HG02852 (cell line): ENCODE measurements at regions not wholly inside any gene's neighbourhood (a gene's known extent, or its start where the extent isn't known, plus 50 kb on each side); places are given as distances from the start of the nearest gene placed in this dataset.

ENCODE experiments used
- ATAC-seq: cut with Tn5 transposase; IDR thresholded peaks from one replicate; pipeline ENCODE4 v1.9.1; 2021; ENCODE audit warnings: mild to moderate bottlenecking, moderate library complexity; ENCODE audit not compliant: unreplicated experiment

DNA sequence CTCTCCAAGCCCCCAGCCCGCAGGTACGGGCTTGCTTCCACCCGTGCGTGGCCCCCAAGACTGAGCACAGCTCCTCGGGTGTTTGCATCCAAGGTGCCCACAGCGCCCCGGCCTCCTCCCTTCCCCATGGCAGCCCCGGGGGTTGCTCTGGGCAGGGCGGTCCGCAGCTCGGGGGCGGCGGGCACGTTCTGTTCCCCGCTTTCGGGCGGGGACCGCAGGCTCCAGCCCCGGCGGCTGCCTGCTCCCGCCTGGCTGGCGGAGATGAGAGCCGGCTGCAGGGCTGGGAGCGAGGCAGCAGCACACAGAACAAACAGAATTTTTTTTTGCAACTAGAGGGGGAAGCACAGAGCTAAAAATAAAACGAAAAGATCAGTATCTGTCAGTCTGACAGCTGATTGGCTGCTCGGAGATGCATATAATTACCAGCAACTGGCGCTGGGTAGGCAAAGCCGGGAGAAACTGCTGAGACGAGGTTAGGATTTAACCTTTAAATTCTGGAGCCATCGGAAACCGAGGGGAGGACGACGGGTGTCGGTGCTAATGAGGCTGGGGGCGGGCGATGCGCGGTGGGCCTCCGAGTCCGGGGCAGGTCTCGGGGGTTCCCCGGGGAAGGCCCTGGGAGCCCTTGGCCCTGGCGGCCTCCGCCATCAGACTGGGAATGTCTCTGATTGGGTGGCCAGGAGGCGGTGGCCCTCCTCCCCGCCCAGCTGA, 142.7 kb upstream of the IER5L start:
- no peak for ATAC-seq

DNA sequence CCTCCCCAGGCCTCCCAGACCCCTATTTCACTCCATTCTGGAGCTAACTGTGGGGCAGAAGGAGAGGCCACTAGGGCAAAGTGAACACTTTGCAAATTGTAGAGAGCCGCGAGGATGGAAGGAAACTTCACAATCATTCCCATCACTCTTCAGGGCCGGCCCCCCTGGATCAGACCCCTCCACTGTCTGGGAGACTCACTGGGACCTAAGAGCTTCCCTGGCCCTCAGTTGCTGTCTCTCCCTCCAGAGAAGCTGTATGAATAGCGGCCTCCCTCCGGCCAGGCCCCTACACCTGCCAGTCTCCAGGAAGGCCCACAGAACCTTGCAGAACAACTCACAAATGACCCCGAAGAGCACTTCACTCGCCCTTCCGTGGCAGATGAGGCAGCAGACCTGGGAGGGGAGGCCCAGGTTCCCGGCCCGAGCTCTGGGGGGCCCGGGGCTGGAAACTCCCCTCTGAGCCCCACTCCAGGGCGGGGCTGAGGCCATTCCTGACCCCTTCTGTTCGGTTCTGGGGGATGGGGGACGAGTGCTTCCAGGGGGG, 141.9 kb upstream of the IER5L start:
- no peak for ATAC-seq

DNA sequence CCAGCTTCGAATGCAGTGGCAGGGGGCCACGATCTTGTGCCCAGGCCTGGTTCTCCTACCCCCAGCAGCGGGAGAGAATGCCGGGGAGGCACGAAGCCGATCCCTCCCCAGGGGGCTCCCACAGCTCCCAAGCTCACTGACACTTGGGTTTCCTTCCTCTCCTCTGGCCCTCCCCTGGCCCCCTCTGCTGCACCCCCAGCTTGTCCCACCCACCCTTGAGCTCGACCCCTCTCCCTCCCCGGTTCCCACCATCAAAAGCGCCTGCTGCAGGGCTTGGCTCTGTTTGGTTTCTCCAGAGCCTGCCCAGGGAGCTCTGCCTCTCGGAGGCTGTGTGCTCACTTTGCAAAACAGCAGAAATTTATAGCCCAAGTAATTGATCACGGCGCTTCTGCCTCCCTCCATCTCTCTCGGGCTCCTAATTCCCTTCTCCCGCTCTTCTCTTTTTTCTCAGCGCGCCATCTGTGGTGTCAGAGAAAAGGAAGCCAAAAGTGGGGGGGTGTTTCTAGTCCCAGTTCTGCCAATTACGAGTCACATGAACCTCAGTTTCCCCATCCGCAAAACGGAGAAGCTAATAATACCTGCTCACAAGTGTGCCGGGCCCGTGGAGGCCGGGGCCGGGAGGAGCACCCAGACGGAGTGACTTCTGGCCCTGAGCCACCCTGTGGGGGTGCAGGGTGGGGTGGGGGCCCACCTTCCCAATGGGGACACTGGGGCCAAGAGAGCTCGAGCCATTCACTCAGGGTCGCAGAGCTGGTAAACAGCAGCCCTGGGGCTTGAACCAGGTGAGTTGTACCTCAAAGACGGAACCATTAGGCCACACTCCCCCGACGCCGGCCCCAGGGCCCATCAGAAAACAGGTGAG, 141.2 kb upstream of the IER5L start:
- ATAC-seq, result no peak

DNA sequence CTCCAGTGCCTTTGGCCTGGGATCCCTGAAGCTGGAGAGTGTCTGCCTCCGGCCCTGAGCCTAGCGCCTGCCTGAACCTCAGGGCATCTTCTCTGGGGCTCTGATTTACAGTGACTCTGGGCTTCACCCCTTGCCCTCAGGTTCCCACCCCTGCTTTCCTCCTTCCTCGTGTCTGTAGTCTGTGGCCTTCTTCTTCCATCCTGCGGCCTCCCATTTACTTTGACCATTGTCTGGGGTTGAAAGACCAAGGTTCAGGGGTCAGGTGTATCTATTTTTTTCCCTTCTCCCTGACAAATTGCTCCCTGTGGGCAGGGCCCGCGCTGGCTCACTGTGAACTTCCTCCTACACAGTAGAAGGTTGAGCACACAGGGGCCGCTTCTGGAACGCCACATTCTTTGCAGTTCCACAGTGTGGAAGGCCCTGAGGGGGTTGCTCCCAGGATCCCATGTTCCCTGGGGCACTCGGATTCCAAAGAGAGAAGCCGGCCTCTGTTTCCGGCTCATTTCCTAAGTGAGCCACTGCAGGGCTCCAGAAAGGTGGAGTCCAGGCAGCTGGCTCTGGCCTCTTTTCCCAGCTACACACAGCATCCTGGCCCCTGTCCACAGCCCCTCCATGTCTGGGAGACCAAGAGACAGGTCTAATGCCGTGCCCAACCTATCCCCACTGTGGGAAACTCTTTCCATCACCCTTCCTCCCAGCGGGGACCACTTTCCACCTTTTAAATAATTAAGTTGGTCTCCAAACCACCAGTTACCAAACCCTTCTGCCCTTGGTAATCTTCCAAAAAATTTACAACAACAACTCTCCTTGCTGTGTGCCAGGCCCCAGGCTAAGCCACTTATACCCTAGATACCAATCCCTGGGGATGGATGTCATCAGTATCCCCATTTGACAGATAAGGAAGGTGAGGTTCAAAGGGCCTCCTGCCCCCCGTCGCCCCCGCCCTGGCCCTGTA, 140.3 kb upstream of the IER5L start:
- ATAC-seq, result no peak

DNA sequence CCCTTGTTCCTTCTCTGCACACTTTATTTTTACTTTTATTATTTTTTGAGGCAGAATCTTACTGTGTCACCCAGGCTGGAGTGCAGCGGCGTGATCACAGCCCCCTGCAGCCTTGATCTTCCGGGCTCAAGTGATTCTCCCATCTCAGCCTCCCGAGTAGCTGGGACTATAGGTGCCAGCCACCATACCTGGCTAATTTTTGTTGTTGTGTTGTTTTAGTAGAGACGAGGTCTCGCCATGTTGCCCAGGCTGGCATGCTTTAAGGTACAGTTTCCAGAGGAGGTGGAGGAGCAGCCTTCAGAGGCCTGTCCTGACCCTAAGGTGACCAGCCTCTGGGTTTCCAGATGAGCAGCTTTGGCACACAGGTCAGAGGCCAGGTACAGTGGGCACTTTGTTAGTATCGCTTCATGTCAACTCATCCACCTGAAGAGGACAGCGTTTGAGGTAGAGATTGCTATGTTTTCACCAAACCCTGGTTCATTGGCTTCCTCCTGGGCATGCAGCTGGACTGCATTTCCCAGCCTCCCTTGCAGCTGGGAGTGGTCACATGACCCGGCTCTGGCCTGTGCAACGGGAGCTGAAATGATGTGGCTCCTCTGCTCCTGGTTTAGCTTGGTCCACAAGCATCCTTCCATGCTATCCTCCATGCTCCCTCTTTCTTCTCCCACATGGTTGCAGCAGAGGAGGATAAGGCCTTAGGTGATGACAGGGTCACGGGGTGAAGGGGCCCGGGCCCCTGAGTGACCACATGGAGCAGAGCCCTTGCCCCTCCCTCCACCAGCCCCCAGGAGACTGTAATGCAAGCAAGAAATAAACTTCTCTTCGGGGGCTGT, 139.3 kb upstream of the IER5L start:
- ATAC-seq, result no peak

DNA sequence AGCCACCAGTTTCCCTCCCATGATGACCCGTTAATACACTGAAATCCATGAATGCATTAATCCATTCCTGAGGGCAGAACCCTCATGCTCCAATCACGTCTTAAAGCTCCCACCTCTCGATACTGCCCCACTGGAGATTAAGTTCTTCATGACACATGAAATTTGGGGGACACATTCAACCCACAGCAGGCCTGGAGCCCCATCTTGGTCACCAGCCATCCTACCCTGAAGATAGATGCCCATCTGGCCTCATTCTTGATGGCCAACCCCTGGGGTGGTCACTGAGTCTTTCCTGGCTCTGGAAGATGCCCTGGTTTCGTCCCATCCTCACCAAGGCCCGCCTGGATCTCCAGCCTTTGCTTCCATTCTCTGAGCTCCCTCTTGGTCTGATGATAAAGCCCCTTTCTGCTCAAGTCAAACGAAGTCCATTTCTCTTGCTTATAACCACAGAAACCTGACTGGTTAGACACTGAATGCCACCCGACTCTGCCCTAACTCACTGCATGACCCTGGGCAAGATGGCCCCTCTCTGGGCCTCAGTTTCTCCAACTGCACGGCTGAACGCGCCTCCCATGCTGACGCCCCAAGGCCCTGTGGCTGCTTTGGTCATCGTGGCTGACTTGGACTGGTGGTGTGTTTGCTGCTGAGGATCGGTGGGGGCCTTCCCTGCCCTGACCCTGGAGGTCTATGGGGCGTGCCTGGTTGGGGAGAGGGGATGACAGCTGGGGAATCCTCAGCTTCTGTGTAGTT, 138.4 kb upstream of the IER5L start:
- no peak for ATAC-seq

DNA sequence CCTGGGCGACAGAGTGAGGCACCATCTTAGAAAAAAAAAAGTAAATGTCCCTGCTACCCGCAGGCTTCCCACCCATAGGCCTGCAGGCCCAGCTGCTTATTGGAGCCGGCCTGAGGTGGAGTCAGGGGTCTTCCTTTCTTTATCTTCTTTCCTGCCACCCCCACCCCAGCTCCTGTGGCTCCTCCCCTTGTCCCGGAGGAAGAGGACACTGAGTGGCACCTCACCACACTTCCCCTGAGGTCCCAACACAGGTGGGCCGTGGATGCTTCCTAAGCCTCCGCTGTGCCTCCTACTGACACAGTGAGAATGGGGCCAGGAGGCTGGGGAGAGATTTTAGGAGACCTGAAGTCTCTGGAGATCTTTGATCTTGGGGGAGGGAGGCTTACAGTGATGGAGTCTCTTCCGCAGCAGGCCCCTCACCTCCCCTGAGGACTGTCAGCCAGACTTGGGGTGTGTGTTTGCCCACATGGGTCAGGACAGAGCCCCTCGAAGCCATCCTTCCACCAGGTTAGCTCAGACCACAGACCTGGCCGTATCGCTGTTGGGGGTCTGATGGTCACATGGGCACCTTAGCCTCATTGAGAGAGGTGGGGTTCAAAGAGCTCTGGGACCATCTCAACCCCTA, 135.4 kb upstream of the IER5L start:
- no peak for ATAC-seq

DNA sequence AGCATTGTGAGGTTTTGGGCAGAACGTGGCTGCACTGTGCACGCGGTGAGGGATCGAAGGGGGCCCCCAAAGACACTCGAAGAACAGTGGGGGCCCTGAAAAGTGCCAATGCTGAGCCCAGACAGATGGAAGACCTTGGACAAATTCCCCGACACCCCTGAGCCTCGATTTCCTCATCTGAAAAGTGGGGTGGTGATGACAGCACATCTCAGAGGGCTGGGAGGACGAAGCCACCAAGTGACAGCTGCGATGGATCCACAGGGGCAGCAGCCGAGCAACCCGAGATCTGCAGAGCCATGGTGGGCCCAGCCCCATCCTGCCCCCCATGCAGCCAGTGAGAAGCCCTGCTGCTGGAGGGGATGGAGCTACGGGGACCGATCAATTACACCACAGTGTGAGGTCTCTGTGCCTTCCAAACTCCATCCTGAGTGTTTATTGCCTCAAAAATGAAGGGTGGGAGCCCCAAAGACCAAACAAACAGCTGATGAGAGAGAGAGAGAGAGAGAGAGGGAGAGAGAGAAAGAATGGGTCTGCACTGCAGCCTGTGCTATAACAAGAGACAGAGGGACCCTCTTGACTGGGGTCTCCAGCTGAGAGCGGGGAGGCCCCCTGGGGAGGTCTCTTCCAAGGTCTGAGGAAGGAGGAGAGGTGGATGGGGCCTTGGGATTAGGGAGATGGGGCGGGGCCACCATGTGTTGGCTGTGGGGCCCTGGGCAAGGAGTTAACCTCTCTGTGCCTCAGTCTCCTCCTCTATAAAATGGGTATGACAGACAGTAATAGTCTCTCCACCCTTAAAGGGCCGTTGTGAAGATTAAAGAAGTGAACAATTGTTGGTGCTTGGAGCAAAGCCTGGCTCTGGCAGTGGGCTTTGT, 134.4 kb upstream of the IER5L start:
- ATAC-seq, result no peak

DNA sequence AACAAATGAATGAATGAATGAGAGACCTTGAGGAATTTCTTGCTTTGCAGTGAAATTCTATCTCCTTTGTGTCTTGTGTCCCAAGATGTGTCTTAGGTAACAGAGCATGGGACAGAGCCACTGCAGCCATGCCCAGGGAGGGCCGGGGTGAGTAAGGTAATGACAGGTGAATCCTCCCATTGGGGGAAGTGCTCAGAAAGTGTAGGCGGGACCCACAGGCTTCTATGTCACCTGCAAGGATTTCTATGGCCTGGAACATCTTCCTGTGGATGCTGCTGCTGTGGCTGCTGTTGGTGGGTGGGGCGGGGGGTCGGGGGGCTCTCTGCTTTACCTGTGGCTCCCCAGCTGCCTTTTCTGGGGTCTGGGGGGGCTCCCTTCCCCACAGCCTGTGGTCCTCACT, 133.6 kb upstream of the IER5L start:
- ATAC-seq, result no peak

DNA sequence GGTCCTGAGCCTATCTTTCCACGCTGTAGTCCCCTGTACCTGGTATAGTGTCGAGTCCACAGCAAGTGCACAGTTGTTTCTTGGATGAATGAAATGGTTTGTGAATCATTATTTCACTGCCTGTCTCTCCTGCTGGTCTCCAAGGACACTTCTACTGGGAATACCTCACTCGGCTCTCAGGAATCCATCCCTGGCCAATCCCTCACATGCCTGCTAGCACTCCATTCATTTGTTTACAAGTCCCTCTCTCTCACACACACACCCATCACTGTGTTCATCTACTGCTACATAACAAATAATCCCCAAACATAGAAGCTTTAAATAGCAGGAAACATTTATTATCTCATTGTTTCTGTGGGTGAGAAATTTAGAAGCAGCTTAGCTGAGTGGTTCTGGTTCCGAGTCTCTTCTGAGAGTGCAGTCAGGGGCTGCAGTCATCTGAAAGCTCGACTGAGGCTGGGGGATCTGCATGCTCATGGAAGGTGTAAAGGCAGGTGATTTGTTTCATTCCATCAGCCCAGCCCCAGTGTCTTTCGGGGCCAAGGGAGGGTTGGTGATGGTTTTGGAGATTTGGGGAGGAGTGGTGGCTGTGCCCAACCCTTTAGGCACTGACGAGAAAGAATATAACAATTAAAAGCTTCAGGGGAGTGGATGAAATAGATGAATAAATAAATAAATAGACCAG, 132.7 kb upstream of the IER5L start:
- no peak for ATAC-seq

DNA sequence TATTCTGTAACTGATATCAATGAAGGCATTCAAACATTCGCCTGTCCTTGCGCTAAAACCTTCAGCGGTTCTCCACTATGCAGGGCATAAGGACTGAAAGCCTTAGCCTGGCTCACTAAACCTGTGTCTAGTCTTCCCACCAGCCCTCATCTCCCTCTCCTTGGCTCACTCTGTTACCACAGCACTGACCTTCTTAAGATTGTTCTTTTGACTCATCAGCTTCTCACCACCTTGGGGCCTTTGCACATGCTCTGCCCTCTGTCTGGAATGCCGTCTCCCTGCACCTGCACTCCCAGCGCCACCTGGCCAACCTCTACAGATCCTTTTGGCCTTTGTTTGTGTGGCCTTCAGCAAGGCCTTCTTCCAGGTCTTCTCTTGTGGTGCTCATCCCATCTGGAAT, 131.8 kb upstream of the IER5L start:
- ATAC-seq, result no peak

DNA sequence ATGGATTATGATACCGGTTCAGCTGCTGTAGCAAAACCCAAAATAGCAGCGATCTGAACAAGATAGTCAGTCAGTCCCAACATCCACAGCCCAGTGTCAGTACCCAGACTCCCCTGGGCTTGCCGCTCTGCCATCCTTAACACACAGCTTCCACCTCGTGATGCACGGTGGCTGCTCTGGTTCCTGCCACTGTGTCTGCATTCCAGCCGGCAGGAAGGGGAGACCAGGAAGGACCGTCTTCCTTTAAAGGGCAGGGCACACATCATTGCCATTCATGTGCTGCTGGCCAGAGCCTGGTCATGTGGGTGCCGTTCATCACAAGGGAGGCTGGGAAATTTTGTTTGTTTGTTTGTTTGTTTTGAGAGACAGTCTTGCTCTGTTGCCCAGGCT, 131.0 kb upstream of the IER5L start:
- no peak for ATAC-seq

DNA sequence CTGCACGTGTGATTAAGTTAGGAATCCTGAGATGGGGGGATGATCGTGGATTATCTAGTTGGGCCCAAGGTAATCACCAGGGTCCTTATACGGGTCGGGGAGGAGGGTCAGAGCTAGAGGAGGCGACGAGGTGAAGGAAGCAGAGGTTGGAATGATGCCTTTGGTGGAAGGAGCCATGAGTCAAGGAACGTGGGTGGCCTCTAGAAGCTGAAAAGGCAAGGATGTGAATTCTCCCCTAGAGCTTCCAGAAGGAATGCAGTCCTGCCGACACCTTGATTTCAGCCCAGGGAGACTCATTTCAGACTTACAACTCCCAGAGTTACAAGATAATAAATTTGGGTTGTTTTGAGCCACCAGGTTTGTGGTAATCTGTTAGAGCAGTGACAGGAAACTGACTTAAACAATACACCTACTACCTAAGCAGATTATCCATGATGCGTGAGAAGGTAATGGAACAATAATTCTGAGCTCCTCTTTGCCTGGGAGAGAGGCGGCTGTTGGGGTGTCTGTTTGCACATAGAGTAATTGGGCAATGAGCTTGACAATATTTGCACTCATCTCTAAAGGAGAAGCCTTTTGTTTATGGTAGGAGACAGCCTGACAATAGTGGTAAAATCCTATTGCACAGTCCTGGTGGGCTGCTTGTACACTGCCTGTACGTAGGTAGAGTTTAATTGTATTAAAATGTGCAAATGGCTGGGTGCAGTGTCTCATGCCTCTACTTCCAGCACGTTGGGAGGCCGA, 129.3 kb upstream of the IER5L start:
- no peak for ATAC-seq

DNA sequence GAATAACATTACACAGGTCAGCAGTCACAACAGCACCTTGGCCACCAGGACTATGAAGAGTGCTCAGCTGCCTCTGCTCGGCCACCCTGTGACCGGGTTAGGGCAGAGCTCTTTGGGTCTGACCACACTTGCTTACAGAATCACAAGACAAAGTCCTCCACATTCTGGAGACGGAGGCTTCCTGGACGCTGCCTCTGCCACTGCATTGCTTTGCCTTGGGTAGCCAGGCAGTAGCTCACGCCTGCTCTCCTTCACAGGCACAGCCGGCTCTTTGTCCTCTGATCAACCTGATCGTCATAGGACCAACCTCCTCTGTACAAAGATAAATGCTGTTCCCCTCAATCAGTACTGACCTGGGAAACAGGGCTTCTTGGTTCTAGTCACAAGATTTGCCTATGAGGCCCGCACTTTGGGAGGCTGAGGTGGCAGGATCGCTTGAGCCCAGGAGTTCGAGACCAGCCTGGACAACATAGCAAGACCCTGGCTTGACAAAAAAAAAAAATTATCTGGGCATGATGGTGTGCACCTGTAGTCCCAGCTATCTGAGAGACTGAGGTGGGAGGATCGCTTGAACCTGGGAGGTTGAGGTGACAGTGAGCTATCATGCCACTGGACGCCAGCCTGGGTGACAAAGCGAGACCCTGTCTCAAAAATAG, 128.4 kb upstream of the IER5L start:
- ATAC-seq, result no peak

DNA sequence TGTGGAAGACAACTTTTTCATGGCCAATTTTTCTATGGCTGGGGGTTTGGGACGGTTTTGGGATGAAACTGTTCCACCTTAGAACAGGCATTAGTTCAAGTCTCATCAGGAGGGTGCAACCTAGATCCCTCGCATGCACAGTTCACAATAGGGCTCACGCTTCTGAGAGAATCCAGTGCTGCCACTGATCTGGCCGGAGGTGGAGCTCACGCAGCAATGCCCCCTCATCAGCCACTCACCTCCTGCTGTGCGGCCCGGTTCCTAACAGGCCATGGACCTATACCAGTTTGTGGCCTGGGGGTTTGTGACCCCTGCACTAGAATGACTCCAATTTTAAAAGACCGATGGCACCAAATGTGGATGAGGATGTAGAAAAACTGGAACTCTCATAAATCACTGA, 127.2 kb upstream of the IER5L start:
- no peak for ATAC-seq

DNA sequence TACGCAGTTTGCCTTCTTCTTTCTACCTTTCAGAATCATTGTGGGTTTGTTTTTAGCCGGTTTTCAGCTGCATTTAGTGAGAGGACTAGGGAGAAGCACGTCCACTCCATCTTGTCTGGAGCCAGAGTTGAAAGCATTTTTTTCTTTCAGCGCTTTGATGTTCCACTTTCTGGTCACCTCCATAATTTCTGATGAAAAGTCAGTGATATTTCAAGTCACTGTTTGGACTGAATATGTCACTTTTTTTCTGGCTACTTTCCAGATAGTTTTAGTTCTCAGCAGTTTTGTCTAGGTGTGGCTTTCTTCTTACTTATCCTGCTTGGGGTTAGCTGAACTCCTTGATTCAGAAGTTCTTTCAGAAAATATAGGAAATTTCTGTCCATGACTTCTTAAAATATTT, 123.9 kb upstream of the IER5L start:
- no peak for ATAC-seq
